ENCODE measurements at regions not wholly inside any gene's neighbourhood (a gene's known extent, or its start where the extent isn't known, plus 50 kb on each side); places are given as distances from the start of the nearest gene placed in this dataset.

DNA sequence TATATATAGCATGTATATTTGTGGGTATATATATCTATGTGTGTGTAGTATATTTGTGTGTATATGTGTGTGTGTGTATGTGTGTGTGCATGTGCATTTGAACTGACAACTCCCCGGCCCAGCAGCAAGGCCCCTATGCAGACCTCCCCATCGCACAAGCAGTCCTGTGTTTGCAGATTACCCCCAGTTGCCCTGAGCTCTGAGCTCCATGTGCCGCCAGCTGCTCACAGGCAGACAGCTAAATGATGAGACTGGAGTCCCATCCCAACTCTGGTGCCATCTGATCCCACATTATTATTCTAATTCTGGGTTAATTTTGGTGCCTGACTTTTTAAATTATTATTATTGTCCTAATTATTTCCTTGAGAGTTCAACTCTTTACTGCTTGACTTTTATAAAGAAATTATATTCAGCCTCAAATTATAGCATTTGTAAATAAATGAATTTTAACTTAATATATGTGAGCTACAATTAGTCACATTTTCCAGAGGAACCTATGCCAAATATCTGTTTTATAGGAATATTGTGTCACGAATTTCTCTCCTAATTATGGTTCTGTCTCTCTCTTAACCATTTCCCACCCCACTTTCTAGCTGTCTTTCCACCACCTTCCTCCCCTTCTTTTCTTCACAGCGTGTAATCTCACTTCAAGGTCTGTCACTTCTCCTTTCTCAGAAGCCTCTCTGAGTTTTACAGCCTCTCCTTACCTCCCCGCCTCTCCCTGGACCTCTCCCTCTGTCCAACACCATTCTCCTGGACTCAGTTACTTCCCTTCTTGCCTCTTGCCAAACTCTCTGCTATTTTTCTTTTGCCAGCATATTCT lies 90.6 kb upstream of the SYNDIG1 start:
- no peak for DNase-seq (ENCODE audit: low read depth in 1 of 2, low spot score in 1 of 2)

- no peak for DNase-seq (ENCODE audit: low read depth in 1 of 2, low spot score in 1 of 2)
Observed at GRCh38 chr20:24376311-24377099, 92.9 kb upstream of the SYNDIG1 start.

- no peak for DNase-seq (ENCODE audit: low read depth in 1 of 2, low spot score in 1 of 2)
Observed at GRCh38 chr20:24373372-24373771, 96.1 kb upstream of the SYNDIG1 start.

DNA sequence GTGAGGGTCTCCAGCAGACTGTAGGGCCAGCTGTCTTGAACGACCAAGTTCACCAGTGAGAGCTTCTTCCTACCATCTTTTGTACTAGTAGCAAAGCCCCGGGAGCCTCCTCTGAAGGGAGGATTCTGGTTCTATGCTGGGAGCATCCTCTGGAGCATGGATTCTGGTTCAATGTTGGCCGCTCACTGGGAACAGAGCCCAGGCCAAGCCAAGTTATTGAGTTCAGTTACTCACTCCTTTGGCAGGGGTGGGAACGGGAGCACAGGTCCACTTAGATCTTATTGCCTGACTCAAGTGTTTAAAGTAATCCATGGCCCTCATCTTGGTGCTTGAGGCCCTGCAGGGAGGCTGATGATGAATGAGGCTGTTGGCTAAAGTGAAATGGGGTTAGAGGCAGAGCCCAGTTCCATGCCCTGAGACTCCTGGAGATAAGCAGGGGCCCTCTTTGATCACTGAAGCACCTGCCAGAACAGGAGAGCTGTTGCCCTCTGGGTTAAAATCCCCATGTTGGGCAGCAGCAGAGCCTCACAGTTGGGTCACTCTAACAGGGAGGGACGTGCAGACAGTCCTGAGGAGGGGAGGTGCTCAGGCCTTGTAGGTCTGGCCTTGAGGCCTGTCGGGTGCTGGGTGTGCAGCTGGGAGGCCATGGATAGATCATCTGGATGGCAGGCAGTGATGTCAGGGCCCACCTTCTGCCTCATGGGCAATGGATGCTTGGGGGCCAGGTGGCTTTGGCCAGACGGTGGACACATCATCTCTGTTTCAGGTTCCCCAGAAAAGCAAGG lies 98.3 kb upstream of the SYNDIG1 start:
- DNase-seq (ENCODE audit: low read depth in 1 of 2, low spot score in 1 of 2), result no peak

DNA sequence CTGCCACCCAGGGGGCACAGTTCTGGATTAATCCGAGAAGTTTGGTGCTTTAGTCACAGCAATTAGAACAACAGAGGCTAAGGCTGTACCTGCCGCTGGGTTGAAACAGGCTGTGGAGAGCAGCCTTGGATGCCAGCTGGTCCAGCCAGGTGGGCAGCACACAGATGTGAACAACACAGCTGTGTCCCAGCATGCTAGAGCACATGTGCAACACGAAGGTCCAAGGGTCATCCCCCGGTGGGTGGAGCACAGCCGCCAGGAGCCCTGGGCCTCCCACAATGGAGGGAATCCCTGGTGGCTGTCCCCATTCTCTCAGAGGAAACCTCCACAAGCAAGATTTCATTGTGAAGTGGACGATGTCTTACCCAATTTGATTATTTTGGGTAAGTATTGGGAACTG lies 99.2 kb upstream of the SYNDIG1 start:
- DNase-seq (ENCODE audit: low read depth in 1 of 2, low spot score in 1 of 2), result no peak

DNA sequence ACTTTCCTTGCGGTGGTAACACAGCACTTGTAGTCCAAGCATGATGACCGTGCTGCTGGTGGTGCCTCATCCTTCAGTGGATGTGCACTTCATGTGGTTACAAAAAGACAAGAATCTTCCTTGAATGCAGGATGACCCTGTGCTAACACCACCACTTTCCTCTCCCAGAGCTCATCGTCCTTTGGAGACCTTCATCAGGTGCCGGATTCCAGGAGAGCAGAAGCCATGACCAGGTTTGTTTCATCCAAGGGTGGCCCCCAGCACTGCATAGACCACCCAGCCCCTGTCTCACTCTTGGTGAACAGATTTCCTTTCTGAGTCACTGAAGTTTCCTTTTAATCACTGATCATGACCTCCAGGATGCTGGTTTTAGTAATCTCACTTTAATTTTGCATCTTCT lies 101.2 kb upstream of the SYNDIG1 start:
- no peak for DNase-seq (ENCODE audit: low read depth in 1 of 2, low spot score in 1 of 2)

- DNase-seq (ENCODE audit: low read depth in 1 of 2, low spot score in 1 of 2), result no peak
Observed at GRCh38 chr20:24366336-24367004, 103.0 kb upstream of the SYNDIG1 start.

- DNase-seq (ENCODE audit: low read depth in 1 of 2, low spot score in 1 of 2), result no peak
Observed at GRCh38 chr20:24365670-24366069, 103.8 kb upstream of the SYNDIG1 start.

DNA sequence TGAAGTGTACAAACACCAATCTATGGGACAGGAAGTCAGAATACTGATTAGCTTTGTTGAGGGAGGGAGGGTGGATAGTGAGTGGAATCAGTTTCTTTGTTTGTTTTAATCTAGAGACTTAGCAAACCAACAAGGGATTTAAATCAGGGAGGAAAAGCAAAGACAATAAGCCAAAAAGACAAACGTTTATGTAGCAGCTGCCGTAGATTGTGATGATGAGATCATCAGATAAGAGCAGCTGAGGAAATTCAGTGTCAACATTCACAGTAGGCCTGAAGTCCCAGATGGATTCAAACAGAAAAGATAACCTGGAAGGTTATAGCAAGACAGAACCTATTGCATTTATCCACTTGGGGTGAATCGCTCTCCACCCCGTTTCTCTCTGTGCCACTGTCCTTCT lies 104.9 kb upstream of the SYNDIG1 start:
- no peak for DNase-seq (ENCODE audit: low read depth in 1 of 2, low spot score in 1 of 2)

DNA sequence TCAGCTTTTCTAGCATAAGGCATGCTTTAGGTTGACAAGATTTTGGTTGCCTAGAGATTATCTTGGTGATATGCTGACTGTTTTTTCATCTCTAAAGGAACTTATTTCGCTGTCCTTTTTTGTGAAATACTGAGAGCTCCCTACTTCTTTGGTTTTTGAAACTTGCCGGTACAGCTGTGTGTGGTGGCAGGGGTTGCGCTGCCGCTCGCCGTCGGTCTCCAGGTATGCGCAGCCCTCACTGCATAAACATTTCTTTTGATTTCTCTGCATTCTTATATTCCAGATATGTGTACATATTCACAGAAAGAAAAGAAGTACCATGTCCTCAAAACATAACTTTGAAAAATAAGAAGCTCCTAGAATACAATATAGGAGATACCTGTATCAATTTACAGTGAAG lies 106.4 kb upstream of the SYNDIG1 start:
- no peak for DNase-seq (ENCODE audit: low read depth in 1 of 2, low spot score in 1 of 2)

DNA sequence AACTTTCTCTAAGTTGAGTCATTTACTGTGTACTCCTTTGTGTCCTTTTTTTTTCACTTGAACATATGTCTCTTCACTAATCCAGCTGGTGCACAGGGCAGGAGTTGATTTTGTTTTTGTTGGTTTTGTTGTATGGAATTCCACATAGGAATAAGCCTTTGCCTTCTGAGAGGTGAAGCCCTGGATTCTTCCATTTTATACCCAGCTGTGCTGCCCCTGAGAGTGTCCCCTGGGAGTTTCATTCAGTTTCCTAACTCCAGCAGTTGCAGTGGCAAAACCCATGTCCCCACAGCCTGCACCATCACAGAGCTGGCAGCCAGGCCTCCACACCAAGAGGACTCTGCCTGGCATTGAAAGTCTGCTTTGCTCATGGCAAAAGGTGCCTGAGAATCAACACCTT lies 107.3 kb upstream of the SYNDIG1 start:
- no peak for DNase-seq (ENCODE audit: low read depth in 1 of 2, low spot score in 1 of 2)

- DNase-seq (ENCODE audit: low read depth in 1 of 2, low spot score in 1 of 2), result no peak
Observed at GRCh38 chr20:24361541-24361940, 107.9 kb upstream of the SYNDIG1 start.

- DNase-seq (ENCODE audit: low read depth in 1 of 2, low spot score in 1 of 2), result no peak
Observed at GRCh38 chr20:24360531-24360930, 108.9 kb upstream of the SYNDIG1 start.

DNA sequence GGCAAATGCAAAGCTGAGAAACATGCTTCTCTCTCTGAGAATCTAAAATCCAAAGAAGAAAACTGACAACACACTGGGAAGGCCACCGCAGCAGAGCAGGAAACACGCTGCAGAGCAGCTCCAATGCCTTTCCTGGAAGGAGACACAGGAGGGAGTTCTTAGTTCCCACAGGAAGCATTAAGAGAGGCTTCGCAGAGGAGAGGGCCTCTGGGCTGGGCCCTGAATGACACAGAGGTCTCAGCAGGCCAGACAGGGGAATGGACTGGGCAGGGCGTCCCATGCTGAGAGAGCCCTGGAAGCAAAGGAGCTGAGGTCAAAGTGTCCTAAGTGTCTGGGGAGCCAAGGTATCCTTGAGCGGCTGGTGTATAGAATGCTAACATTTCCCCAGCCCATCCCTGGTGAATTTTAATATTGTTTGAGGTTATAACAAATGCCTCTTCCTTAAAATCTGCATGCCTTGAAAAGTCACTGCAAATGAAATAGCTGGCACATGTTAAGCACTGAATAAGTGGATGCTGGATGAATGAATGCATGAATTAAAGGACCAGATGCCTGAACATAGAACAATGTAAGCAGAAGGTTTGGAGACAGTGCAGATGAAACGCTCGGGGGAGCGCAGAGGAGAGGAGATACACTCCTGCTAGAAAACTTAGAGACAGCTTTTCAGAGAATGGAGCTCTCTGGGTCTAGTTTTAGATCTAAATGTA lies 110.0 kb upstream of the SYNDIG1 start:
- no peak for DNase-seq (ENCODE audit: low read depth in 1 of 2, low spot score in 1 of 2)

- no peak for DNase-seq (ENCODE audit: low read depth in 1 of 2, low spot score in 1 of 2)
Observed at GRCh38 chr20:24357931-24358330, 111.5 kb upstream of the SYNDIG1 start.

DNA sequence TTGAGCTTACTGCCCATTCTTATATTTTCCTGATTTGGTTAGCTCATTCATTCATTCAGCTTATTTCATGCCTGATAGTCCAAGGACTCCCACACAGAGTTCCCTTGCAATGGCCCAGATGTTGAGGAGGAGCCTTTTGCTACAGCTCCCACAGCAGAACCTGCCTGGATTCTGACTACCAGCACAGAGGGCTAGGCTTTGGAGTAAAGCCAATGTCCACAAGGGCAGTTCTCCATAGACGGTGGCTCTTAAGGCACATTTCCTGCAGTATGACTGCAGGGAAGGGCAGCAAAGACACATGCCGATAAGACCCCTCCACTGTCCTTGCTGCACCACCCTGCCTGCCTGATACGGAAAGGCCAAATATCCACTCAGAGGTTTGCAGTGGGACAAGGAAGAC lies 112.3 kb upstream of the SYNDIG1 start:
- DNase-seq (ENCODE audit: low read depth in 1 of 2, low spot score in 1 of 2), result no peak

- DNase-seq (ENCODE audit: low read depth in 1 of 2, low spot score in 1 of 2), result no peak
Observed at GRCh38 chr20:24353135-24353690, 116.2 kb upstream of the SYNDIG1 start.

GRCh38 chr20:24350923-24351368 lies 118.5 kb upstream of the SYNDIG1 start:
- no peak for DNase-seq (ENCODE audit: low read depth in 1 of 2, low spot score in 1 of 2)

DNA sequence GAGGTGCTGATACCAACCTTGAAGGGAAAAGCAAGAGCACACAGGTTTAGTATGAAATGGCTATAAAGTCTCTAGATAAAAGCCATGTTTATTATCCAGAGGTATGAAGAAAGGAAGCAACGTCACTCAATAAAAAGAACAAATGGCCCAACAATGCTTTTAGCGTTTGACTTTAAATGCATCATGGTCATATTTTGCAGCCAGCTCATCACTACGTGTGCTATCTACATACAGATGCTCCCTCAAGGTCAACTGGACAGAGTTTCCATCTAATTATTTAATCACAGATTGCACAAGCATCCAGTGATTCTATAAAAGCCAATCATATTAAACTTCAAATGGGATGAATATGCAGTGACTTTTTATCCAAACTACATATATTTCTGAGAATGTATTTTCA lies 127.6 kb upstream of the SYNDIG1 start:
- no peak for DNase-seq (ENCODE audit: low read depth in 1 of 2, low spot score in 1 of 2)

- no peak for DNase-seq (ENCODE audit: low read depth in 1 of 2, low spot score in 1 of 2)
Observed at GRCh38 chr20:24340933-24341332, 128.5 kb upstream of the SYNDIG1 start.

All from stimulated activated CD4-positive, alpha-beta T cell treated with anti-CD3 and anti-CD28 coated beads, Interleukin-15, amount 100 ng/mL, for 1 hour (primary cell).